Heart left ventricle (tissue), 16 donors: ENCODE measurements at regions not wholly inside any gene's neighbourhood (a gene's known extent, or its start where the extent isn't known, plus 50 kb on each side); places are given as distances from the start of the nearest gene placed in this dataset.

Experiments used
- ATAC-seq, 4 donors: fragments of 200-7000 bp; cut with Tn5 transposase; one replicate each; pipeline ENCODE4 v1.9.1; 2020 to 2022; ENCODE audit warnings: moderate library complexity in 4 of 4, mild to moderate bottlenecking in 3 of 4, moderate number of reproducible peaks in 1 of 4
- DNase-seq, 5 donors: peaks; one replicate each; pipeline ENCODE4 v3.0.0-alpha.2; 2020
- H3K27ac ChIP-seq, 12 donors: fragments of 200-600 bp; sonication (generic) in 4 of 12; one replicate each; pipeline versions ENCODE4 v1.5.0 to v1.8.0; 2016 to 2022; ENCODE audit warnings: mild to moderate bottlenecking in 2 of 12
- H3K27me3 ChIP-seq, 9 donors: fragments of 200-600 bp; sonication (generic) in 2 of 9; one replicate each; pipeline versions ENCODE4 v1.5.1 to v1.8.0; 2016 to 2022; ENCODE audit warnings: mild to moderate bottlenecking in 3 of 9
- H3K36me3 ChIP-seq, 9 donors: fragments of 200-600 bp; sonication (generic) in 2 of 9; one replicate each; pipeline versions ENCODE4 v1.5.0 to v1.8.0; 2018 to 2022; ENCODE audit warnings: mild to moderate bottlenecking in 2 of 9
- H3K4me1 ChIP-seq, 12 donors: fragments of 200-600 bp; sonication (generic) in 4 of 12; one replicate each; pipeline versions ENCODE4 v1.5.0 to v1.8.0; 2016 to 2022; ENCODE audit warnings: mild to moderate bottlenecking in 3 of 12
- H3K4me3 ChIP-seq, 12 donors: fragments of 200-600 bp; sonication (generic) in 4 of 12; one replicate each; pipeline versions ENCODE4 v1.5.0 to v1.8.0; 2017 to 2022; ENCODE audit warnings: mild to moderate bottlenecking in 9 of 12, moderate library complexity in 4 of 12
- H3K9me3 ChIP-seq, 12 donors: fragments of 200-600 bp; sonication (generic) in 4 of 12; one replicate each; pipeline versions ENCODE4 v1.5.0 to v1.8.0; 2016 to 2022; ENCODE audit warnings: mild to moderate bottlenecking in 1 of 12
- CTCF ChIP-seq, 12 donors: fragments of 200-600 bp; sonication (generic) in 4 of 12; IDR thresholded peaks; one replicate each; pipeline versions ENCODE4 v1.5.0 to v1.8.0; 2018 to 2022; ENCODE audit warnings: antibody characterized with exemption in 12 of 12, mild to moderate bottlenecking in 5 of 12
- POLR2A ChIP-seq, 2 donors: fragments of 450-650 bp; IDR thresholded peaks; one replicate each; pipeline ENCODE4 v1.6.1; 2017; ENCODE audit warnings: antibody characterized with exemption in 2 of 2, mild to moderate bottlenecking in 2 of 2, moderate library complexity in 2 of 2
- WGBS, 4 donors: extraction: QIAGEN DNeasy Blood & Tissue Kit in 2 of 4; methylation state at CpG; one replicate each; pipeline versions ENCODE4 v1.1.5 to v1.1.7; 2013 to 2018; 5-methylcytosine and 5-hydroxymethylcytosine counted together
- intact Hi-C, 10 donors: fragments of 100-400 bp; cut with DNase I; formaldehyde crosslinking; loops; one replicate each; pipeline versions ENCODE4 v1.11.1 to v1.14.2; 2022
- donor health status: ischemic (EF 13 %, LVEDD 7.1; RV severe dilation, severe dysfunction).
- donor health status: healthy with polysubstance abuse.
- donor health status: DM: no; HTN: yes; CAD: no.
- donor health status: DM: no; HTN: no; CAD: no.
- donor health status: ischemic (EF 25% LVEDD 6.9; RV normal size, moderate dysfunction).
- donor health status: ischemic (EF 25% LVEDD 5.7; RV mildly dilated, moderate dysfunction).
- donor health status: healthy.
- donor health status: DM: yes; HTN: yes; CAD: no.
- donor health status: ischemic (EF 35%, LVEDD 5.7; RV mildly dilated, moderate dysfunction).
- donor health status: nonischemic (EF 11% LVEDD 7.7; RV severe dilation, severe dysfunction).
- donor health status: DM: yes; HTN: yes; CAD: no.
- donor health status: PGD.
- donor health status: ischemic (EF 29% LVEDD 5.4; RV normal size, mild dysfunction).
- donor health status: nonischemic (EF 23%, LVEDD 6.1; RV moderate dilation, normal function).

- intact Hi-C loops: loop anchor here in 1 of 10 donors (10.0 kb wide), 1 partner anchor 58 kb away; no protein-coding TSS in a partner anchor
- WGBS, 4 donors: 74 to 86% (median 82%) methylated on average over 2 of the region's 2 CpGs
- H3K36me3 ChIP-seq: peaks cover 0 to 72% (median 49%) of the 10 kb centered on the region in 9 donors
These were observed 65.0 kb upstream of the RPS13 start for GRCh38 chr11:17142450-17142849.

GRCh38 chr11:17141156-17141555, 63.7 kb upstream of the RPS13 start:
- Histone ChIP-seq H3K4me1 (peaks cover 0 to 8% (median 2%) of the 10 kb centered on the region in 12 donors), H3K4me3 (no peak overlapping the region), H3K9me3 (no peaks in the 10 kb centered on the region), H3K36me3 (peaks cover 0 to 72% (median 45%) of the 10 kb centered on the region in 9 donors), H3K27me3 (no peaks in the 10 kb centered on the region), H3K27ac (no peak overlapping the region)
- no peak for DNase-seq
- intact Hi-C loops: loop anchor here in 1 of 10 donors (10.0 kb wide), 1 partner anchor 56 kb away; no protein-coding TSS in a partner anchor
- 85 to 89% (median 88%) methylated on average over 5 of the region's 5 CpGs for WGBS, 4 donors
- ATAC-seq: no peak
- TF ChIP-seq POLR2A (IDR thresholded peaks at IDR 0.05): no peak

More at GRCh38 chr11:17142450-17142849, 65.0 kb upstream of the RPS13 start:
- TF ChIP-seq POLR2A (IDR thresholded peaks at IDR 0.05) (no peak), CTCF (IDR thresholded peaks at IDR 0.05) (no peak)
- Histone ChIP-seq H3K4me1 (peaks cover 0 to 14% (median 3%) of the 10 kb centered on the region in 12 donors), H3K27me3 (no peaks in the 10 kb centered on the region), H3K27ac (no peak overlapping the region), H3K9me3 (no peaks in the 10 kb centered on the region), H3K4me3 (no peak overlapping the region)
- DNase-seq (no peak), ATAC-seq (no peak)

- Histone ChIP-seq H3K27ac (no peak overlapping the region), H3K4me3 (no peak overlapping the region), H3K36me3 (peaks cover 0 to 76% (median 43%) of the 10 kb centered on the region in 9 donors), H3K4me1 (no peaks in the 10 kb centered on the region), H3K27me3 (no peaks in the 10 kb centered on the region), H3K9me3 (no peaks in the 10 kb centered on the region)
- TF ChIP-seq POLR2A (IDR thresholded peaks at IDR 0.05): no peak
- TF ChIP-seq CTCF (IDR thresholded peaks at IDR 0.05): no peak
- intact Hi-C loops: no loop called here
- no peak for DNase-seq
- WGBS, 4 donors: 82 to 89% (median 88%) methylated on average over 4 of the region's 4 CpGs
- ATAC-seq: no peak
These were observed 61.1 kb upstream of the RPS13 start for GRCh38 chr11:17138562-17138961.

GRCh38 chr11:17135916-17136683, 58.6 kb upstream of the RPS13 start:
- no peak overlapping the region for H3K27ac ChIP-seq
- no peak for TF ChIP-seq CTCF (IDR thresholded peaks at IDR 0.05)
- TF ChIP-seq POLR2A (IDR thresholded peaks at IDR 0.05): no peak
- peaks cover 0 to 71% (median 43%) of the 10 kb centered on the region in 9 donors for H3K36me3 ChIP-seq
- DNase-seq (no peak), ATAC-seq (no peak)
- intact Hi-C loops: no loop called here
- H3K4me3 ChIP-seq: no peak overlapping the region
- WGBS, 4 donors: 82 to 90% (median 84%) methylated on average over 3 of the region's 3 CpGs
- no peaks in the 10 kb centered on the region for H3K27me3 ChIP-seq
- H3K9me3 ChIP-seq: no peaks in the 10 kb centered on the region
- no peaks in the 10 kb centered on the region for H3K4me1 ChIP-seq
